ENCODE measurements at regions not wholly inside any gene's neighbourhood (a gene's known extent, or its start where the extent isn't known, plus 50 kb on each side); places are given as distances from the start of the nearest gene placed in this dataset.

DNA sequence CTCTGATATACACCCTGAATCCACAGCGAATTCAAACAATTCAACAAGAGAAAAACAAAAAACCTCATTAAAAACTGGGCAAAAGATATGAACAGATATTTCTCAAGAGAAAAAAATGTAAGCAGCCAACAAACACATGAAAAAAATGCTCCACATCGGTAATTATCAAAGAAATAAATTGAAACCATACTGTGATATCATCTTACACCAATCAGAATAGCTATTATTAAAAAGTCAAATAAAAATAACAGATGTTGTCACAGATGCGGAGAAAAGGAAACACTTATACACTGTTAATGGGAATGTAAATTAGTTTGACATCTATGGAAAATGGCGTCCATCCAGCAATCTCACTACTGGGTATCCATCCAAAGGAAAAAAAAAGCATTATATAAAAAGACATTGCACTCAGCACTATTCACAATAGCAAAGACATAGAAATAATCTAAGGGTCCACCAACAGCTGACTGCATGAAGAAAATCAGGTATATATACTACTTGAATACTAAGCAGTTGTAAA lies 1495.0 kb upstream of the PCDH20 start:
- TF ChIP-seq, protein P1, sequence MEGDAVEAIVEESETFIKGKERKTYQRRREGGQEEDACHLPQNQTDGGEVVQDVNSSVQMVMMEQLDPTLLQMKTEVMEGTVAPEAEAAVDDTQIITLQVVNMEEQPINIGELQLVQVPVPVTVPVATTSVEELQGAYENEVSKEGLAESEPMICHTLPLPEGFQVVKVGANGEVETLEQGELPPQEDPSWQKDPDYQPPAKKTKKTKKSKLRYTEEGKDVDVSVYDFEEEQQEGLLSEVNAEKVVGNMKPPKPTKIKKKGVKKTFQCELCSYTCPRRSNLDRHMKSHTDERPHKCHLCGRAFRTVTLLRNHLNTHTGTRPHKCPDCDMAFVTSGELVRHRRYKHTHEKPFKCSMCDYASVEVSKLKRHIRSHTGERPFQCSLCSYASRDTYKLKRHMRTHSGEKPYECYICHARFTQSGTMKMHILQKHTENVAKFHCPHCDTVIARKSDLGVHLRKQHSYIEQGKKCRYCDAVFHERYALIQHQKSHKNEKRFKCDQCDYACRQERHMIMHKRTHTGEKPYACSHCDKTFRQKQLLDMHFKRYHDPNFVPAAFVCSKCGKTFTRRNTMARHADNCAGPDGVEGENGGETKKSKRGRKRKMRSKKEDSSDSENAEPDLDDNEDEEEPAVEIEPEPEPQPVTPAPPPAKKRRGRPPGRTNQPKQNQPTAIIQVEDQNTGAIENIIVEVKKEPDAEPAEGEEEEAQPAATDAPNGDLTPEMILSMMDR (IDR thresholded peaks at IDR 0.05) = no peak
- TF ChIP-seq POLR2A (IDR thresholded peaks at IDR 0.05; ENCODE audit: low read depth) = no peak

Data from esophagus muscularis mucosa (tissue), 3 donors.